Panc1 (cell line): ENCODE measurements at regions not wholly inside any gene's neighbourhood (a gene's known extent, or its start where the extent isn't known, plus 50 kb on each side); places are given as distances from the start of the nearest gene placed in this dataset.

Source experiments
- ATAC-seq: fragments of 200-7000 bp; cut with Tn5 transposase; 2 replicates; pipeline ENCODE4 v1.9.1; 2020; ENCODE audit warnings: mild to moderate bottlenecking, moderate library complexity
- BruUV-seq: library from RNA; stranded (reverse); fragments of 400-500 nt; replicated peaks from 2 replicates; lab custom pipeline; 2021; lab: Mats Ljungman, UMichigan
- CTCF ChIA-PET: fragments of 300-600 bp; sonication (Branson Sonifier 250); formaldehyde crosslinking; loops from one replicate; lab custom pipeline; 2022; ENCODE audit warnings: antibody characterized with exemption; lab: Charles Lee
- POLR2A ChIA-PET: fragments of 300-600 bp; sonication (Branson Sonifier 250); formaldehyde crosslinking; loops from one replicate; lab custom pipeline; 2022; ENCODE audit warnings: antibody characterized with exemption; lab: Charles Lee
- DNase-seq: peaks from one replicate; pipeline ENCODE4 v3.0.0-alpha.2; 2010; ENCODE audit warnings: low read depth, low spot score
- H3K27ac ChIP-seq: 2 replicates; pipeline ENCODE4 v1.5.1; 2011; ENCODE audit warnings: mild to moderate bottlenecking, low read length, inconsistent platforms
- H3K27me3 ChIP-seq: fragments of 200-500 bp; sonication (Bioruptor generic); 2 replicates; pipeline ENCODE4 v1.6.0; 2014; ENCODE audit warnings: low read length, inconsistent platforms; ENCODE audit not compliant: control insufficient read depth, insufficient read depth
- H3K36me3 ChIP-seq: fragments of 200-500 bp; sonication (Bioruptor generic); 2 replicates; pipeline ENCODE4 v1.5.1; 2014; ENCODE audit warnings: inconsistent platforms, mild to moderate bottlenecking, low read length, moderate library complexity; ENCODE audit not compliant: control insufficient read depth, insufficient read depth
- H3K4me1 ChIP-seq: 2 replicates; pipeline ENCODE4 v1.5.1; 2011; ENCODE audit warnings: inconsistent platforms, mild to moderate bottlenecking, low read length, moderate library complexity; ENCODE audit not compliant: control insufficient read depth, insufficient read depth
- H3K4me3 ChIP-seq, 2 experiments: 2 replicates each; pipeline ENCODE4 v1.5.1; 2011 to 2012; ENCODE audit warnings: low read depth in 2 of 2, low read length in 2 of 2, mild to moderate bottlenecking in 2 of 2, inconsistent platforms in 1 of 2, moderate library complexity in 1 of 2
- H3K9me3 ChIP-seq: fragments of 200-500 bp; sonication (Bioruptor generic); 2 replicates; pipeline ENCODE4 v1.5.1; 2014; ENCODE audit warnings: low read depth, mild to moderate bottlenecking, inconsistent platforms, low read length, moderate library complexity; ENCODE audit not compliant: control insufficient read depth, insufficient read depth
- POLR2AphosphoS5 ChIP-seq: IDR thresholded peaks from 2 replicates; pipeline ENCODE4 v1.6.1; 2012; ENCODE audit warnings: mild to moderate bottlenecking, low read depth, low read length, moderate library complexity
- REST ChIP-seq, 2 experiments: IDR thresholded peaks; 2 replicates each; pipeline ENCODE4 v1.6.1; 2011 to 2012; ENCODE audit warnings: low read depth in 2 of 2, control low read depth in 1 of 2, low read length in 1 of 2, mild to moderate bottlenecking in 1 of 2, moderate library complexity in 1 of 2; ENCODE audit not compliant: insufficient read depth in 1 of 2
- SIN3A ChIP-seq: IDR thresholded peaks from 2 replicates; pipeline ENCODE4 v1.6.1; 2012; ENCODE audit warnings: low read depth, mild to moderate bottlenecking, low read length, moderate library complexity, borderline replicate concordance; ENCODE audit not compliant: insufficient read depth
- TCF7L2 ChIP-seq: IDR thresholded peaks from 2 replicates; pipeline ENCODE4 v1.6.1; 2011; ENCODE audit warnings: mild to moderate bottlenecking, low read depth, low read length, inconsistent platforms
- in situ Hi-C: cut with HindIII; loops from 2 replicates; pipeline ENCODE4 v1.10.0; 2016; ENCODE audit warnings: low sequenced_read_pairs, low pct_unique_long_range_greater_than_20kb
- intact Hi-C: fragments of 100-400 bp; cut with micrococcal nuclease; formaldehyde crosslinking; loops from one replicate; pipeline ENCODE4 v1.10.0; 2022; ENCODE audit not compliant: unreplicated experiment
- TF ChIP-seq, protein P1 (sequence below): fragments of 450-650 bp; IDR thresholded peaks from 2 replicates; pipeline ENCODE4 v1.5.1; 2017; ENCODE audit warnings: mild to moderate bottlenecking

DNA sequence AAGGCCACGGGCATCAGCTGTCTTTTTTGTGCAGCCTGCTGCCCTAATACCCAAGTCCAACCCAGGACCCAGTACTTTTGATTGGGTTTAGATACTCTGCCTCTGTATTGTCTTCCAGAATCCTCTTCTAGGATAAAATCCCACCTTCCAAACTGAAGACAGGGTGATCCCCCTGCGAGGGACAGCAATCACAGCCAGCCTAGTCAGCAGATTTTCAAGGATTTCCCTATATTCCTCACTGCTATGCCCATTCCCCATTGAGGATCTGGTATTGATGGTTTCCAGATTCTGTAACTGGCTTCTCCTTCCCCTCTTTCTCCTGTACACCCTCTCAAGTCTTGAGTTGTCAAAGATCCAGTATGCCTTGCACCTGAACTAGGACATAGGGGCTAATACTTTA, 389.4 kb downstream of the TRIM36 start:
- no TSS peak for BruUV-seq
- ATAC-seq, result no peak
- Histone ChIP-seq H3K27me3 (no peaks in the 10 kb centered on the region), H3K27ac (no peak overlapping the region), H3K36me3 (no peaks in the 10 kb centered on the region), H3K9me3 (no peaks in the 10 kb centered on the region), H3K4me1 (no peaks in the 10 kb centered on the region), H3K4me3 (no peak overlapping the region)
- TF ChIP-seq TCF7L2, result no peak
- CTCF ChIA-PET, result no interaction called here
- DNase-seq, result no peak
- in situ Hi-C loops (no loop called here), intact Hi-C loops (no loop called here)
- POLR2A ChIA-PET, result no interaction called here

DNA sequence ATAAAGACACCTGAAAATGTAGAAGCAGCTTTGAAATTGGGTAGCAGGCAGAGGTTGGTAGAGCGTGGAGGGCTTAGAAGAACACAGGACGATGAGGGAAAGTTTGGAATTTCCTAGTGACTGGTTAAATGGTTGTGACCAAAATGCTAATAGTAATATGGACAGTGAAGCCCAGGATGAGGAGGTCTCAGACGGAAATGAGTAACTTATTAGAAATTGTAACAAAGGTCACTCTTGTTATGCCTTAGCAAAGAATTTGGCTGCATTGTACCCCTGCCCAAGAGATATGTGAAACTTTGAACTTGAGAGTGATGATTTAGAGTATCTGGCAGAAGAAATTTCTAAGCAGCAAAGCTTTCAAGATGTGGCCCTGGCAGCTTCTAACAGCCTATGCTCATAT, 382.5 kb downstream of the KCNN2 start:
- CTCF ChIA-PET, result no interaction called here
- intact Hi-C loops, result no loop called here
- no TSS peak for BruUV-seq

More for the DNA sequence above, 382.5 kb downstream of the KCNN2 start:
- H3K27me3 ChIP-seq, result no peaks in the 10 kb centered on the region
- TF ChIP-seq SIN3A, result no peak
- TF ChIP-seq, protein P1, sequence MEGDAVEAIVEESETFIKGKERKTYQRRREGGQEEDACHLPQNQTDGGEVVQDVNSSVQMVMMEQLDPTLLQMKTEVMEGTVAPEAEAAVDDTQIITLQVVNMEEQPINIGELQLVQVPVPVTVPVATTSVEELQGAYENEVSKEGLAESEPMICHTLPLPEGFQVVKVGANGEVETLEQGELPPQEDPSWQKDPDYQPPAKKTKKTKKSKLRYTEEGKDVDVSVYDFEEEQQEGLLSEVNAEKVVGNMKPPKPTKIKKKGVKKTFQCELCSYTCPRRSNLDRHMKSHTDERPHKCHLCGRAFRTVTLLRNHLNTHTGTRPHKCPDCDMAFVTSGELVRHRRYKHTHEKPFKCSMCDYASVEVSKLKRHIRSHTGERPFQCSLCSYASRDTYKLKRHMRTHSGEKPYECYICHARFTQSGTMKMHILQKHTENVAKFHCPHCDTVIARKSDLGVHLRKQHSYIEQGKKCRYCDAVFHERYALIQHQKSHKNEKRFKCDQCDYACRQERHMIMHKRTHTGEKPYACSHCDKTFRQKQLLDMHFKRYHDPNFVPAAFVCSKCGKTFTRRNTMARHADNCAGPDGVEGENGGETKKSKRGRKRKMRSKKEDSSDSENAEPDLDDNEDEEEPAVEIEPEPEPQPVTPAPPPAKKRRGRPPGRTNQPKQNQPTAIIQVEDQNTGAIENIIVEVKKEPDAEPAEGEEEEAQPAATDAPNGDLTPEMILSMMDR, result no peak
- TF ChIP-seq POLR2AphosphoS5, result no peak
- no peak for TF ChIP-seq REST (IDR thresholded peaks at IDR 0.05; ENCODE audit: insufficient read depth in 1 of 2, low read depth in 2 of 2, low read length in 1 of 2)
- ATAC-seq (no peak), DNase-seq (no peak)
- no peaks in the 10 kb centered on the region for H3K36me3 ChIP-seq
- no peak overlapping the region for H3K4me3 ChIP-seq
- no peaks in the 10 kb centered on the region for H3K4me1 ChIP-seq
- in situ Hi-C loops, result no loop called here
- H3K27ac ChIP-seq, result no peak overlapping the region
- H3K9me3 ChIP-seq, result no peaks in the 10 kb centered on the region
- POLR2A ChIA-PET, result no interaction called here
